GM06990 (cell line): ENCODE measurements at regions not wholly inside any gene's neighbourhood (a gene's known extent, or its start where the extent isn't known, plus 50 kb on each side); places are given as distances from the start of the nearest gene placed in this dataset.

Source experiments
- DNase-seq: peaks from one replicate; pipeline ENCODE4 v3.0.0-alpha.2; 2011; ENCODE audit not compliant: insufficient read length; ENCODE audit errors: extremely low read depth
- H3K27me3 ChIP-seq: replicated peaks from 2 replicates; pipeline ENCODE4 v1.6.0; 2011; ENCODE audit warnings: low read length; ENCODE audit not compliant: control insufficient read depth, insufficient read depth
- H3K36me3 ChIP-seq: 2 replicates; pipeline ENCODE4 v1.5.1; 2011; ENCODE audit warnings: low read length; ENCODE audit not compliant: control insufficient read depth, insufficient read depth
- H3K4me3 ChIP-seq: replicated peaks from 2 replicates; pipeline ENCODE4 v1.5.1; 2011; ENCODE audit warnings: low read depth, mild to moderate bottlenecking, control low read depth, low read length
- CTCF ChIP-seq: IDR thresholded peaks from 2 replicates; pipeline ENCODE4 v1.5.1; 2011; ENCODE audit warnings: low read length, control low read depth, mild to moderate bottlenecking, inconsistent platforms; ENCODE audit not compliant: insufficient read depth, poor library complexity, severe bottlenecking

GRCh38 chr6:111983193-111983592 lies 70.7 kb upstream of the CCN6 start:
- TF ChIP-seq CTCF: no peak
- no peak for DNase-seq
- Histone ChIP-seq H3K36me3 (no peaks in the 10 kb centered on the region), H3K27me3 (no peaks in the 10 kb centered on the region), H3K4me3 (no peak overlapping the region)

- no peaks in the 10 kb centered on the region for H3K27me3 ChIP-seq
- no peak for TF ChIP-seq CTCF
- H3K4me3 ChIP-seq: no peak overlapping the region
- no peaks in the 10 kb centered on the region for H3K36me3 ChIP-seq
- DNase-seq: no peak
Observed at GRCh38 chr6:111984081-111984480, 69.8 kb upstream of the CCN6 start.

GRCh38 chr6:111984516-111985201 lies 69.2 kb upstream of the CCN6 start:
- Histone ChIP-seq H3K36me3 (no peaks in the 10 kb centered on the region), H3K27me3 (no peaks in the 10 kb centered on the region), H3K4me3 (no peak overlapping the region)
- no peak for DNase-seq
- TF ChIP-seq CTCF: no peak

GRCh38 chr6:111985202-111985731 lies 68.6 kb upstream of the CCN6 start:
- Histone ChIP-seq H3K4me3 (no peak overlapping the region), H3K27me3 (no peaks in the 10 kb centered on the region), H3K36me3 (no peaks in the 10 kb centered on the region)
- no peak for DNase-seq
- no peak for TF ChIP-seq CTCF

- DNase-seq: no peak
- TF ChIP-seq CTCF: no peak
- H3K4me3 ChIP-seq: no peak overlapping the region
- no peaks in the 10 kb centered on the region for H3K36me3 ChIP-seq
- no peaks in the 10 kb centered on the region for H3K27me3 ChIP-seq
Observed at GRCh38 chr6:111986651-111987050, 67.3 kb upstream of the CCN6 start.
